Neural progenitor cell (in vitro differentiated cells): ENCODE measurements at regions not wholly inside any gene's neighbourhood (a gene's known extent, or its start where the extent isn't known, plus 50 kb on each side); places are given as distances from the start of the nearest gene placed in this dataset.

ENCODE experiments used
- DNase-seq: peaks from one replicate; pipeline ENCODE4 v3.0.0-alpha.2; 2016; ENCODE audit warnings: low spot score
- H2AFZ ChIP-seq: fragments of 200-600 bp; sonication (generic); replicated peaks from 2 replicates; pipeline ENCODE4 v1.6.1; 2016; ENCODE audit warnings: antibody characterized with exemption
- H3F3A ChIP-seq: fragments of 200-600 bp; sonication (generic); 2 replicates; pipeline ENCODE4 v1.6.1; 2016; ENCODE audit warnings: antibody characterized with exemption, low read depth
- H3K27ac ChIP-seq: fragments of 200-600 bp; sonication (generic); 2 replicates; pipeline ENCODE4 v1.5.1; 2016; ENCODE audit warnings: mild to moderate bottlenecking
- H3K27me3 ChIP-seq: fragments of 200-600 bp; sonication (generic); 2 replicates; pipeline ENCODE4 v1.6.1; 2016; ENCODE audit warnings: mild to moderate bottlenecking, moderate library complexity
- H3K36me3 ChIP-seq: fragments of 200-600 bp; sonication (generic); 2 replicates; pipeline ENCODE4 v1.5.1; 2016
- H3K4me1 ChIP-seq: fragments of 200-600 bp; sonication (generic); 2 replicates; pipeline ENCODE4 v1.6.1; 2016; ENCODE audit warnings: mixed run types
- H3K4me2 ChIP-seq: fragments of 200-600 bp; sonication (generic); 2 replicates; pipeline ENCODE4 v1.6.1; 2016
- H3K4me3 ChIP-seq: fragments of 200-600 bp; sonication (generic); 2 replicates; pipeline ENCODE4 v1.5.1; 2016
- H3K79me2 ChIP-seq: fragments of 200-600 bp; sonication (generic); 2 replicates; pipeline ENCODE4 v1.6.1; 2016; ENCODE audit warnings: low read depth
- H3K9ac ChIP-seq: fragments of 200-600 bp; sonication (generic); 2 replicates; pipeline ENCODE4 v1.6.1; 2016
- H3K9me3 ChIP-seq: fragments of 200-600 bp; sonication (generic); 2 replicates; pipeline ENCODE4 v1.5.1; 2016; ENCODE audit warnings: low read depth
- H4K20me1 ChIP-seq: fragments of 200-600 bp; sonication (generic); 2 replicates; pipeline ENCODE4 v1.6.1; 2016; ENCODE audit warnings: low read depth
- H3K27ac Mint-ChIP-seq: 3 replicates; pipeline ENCODE4 v1.8.0; 2021; ENCODE audit warnings: mixed read lengths
- H3K27me3 Mint-ChIP-seq: 2 replicates; pipeline ENCODE4 v1.8.0; 2022; ENCODE audit warnings: low read depth, mild to moderate bottlenecking, inconsistent platforms, moderate library complexity, mixed read lengths; ENCODE audit not compliant: insufficient read depth
- H3K36me3 Mint-ChIP-seq: 3 replicates; pipeline ENCODE4 v1.8.0; 2021; ENCODE audit warnings: mixed read lengths
- H3K4me1 Mint-ChIP-seq: 3 replicates; pipeline ENCODE4 v1.8.0; 2021; ENCODE audit warnings: mixed read lengths
- H3K4me3 Mint-ChIP-seq: 3 replicates; pipeline ENCODE4 v1.8.0; 2021; ENCODE audit warnings: mild to moderate bottlenecking, moderate library complexity, mixed read lengths
- H3K9me3 Mint-ChIP-seq: 3 replicates; pipeline ENCODE4 v1.8.0; 2020; ENCODE audit warnings: mixed read lengths
- CTCF ChIP-seq: fragments of 200-600 bp; sonication (generic); IDR thresholded peaks from 2 replicates; pipeline ENCODE4 v1.5.1; 2017; ENCODE audit warnings: antibody characterized with exemption, mild to moderate bottlenecking
- EZH2 ChIP-seq: fragments of 200-600 bp; sonication (generic); IDR thresholded peaks from 2 replicates; pipeline ENCODE4 v1.6.1; 2017; ENCODE audit warnings: antibody characterized with exemption, mild to moderate bottlenecking, moderate library complexity
- EZH2phosphoT487 ChIP-seq: fragments of 200-600 bp; sonication (generic); IDR thresholded peaks from 2 replicates; pipeline ENCODE4 v1.6.1; 2017; ENCODE audit warnings: antibody characterized with exemption

- no peak overlapping the region for H2AFZ ChIP-seq
- peaks cover 45% of the 10 kb centered on the region for H3K4me1 Mint-ChIP-seq
- no peak overlapping the region for H3K27ac Mint-ChIP-seq
- TF ChIP-seq EZH2 (no peak), CTCF (no peak), EZH2phosphoT487 (no peak)
- H3K4me1 ChIP-seq, result peaks cover 38% of the 10 kb centered on the region
- H3K27me3 Mint-ChIP-seq, result peaks cover 7% of the 10 kb centered on the region
- DNase-seq, result no peak
- no peak overlapping the region for H3K4me3 Mint-ChIP-seq
- H3K36me3 Mint-ChIP-seq, result peaks cover 2% of the 10 kb centered on the region
- no peaks in the 10 kb centered on the region for H3K9me3 ChIP-seq
- H3K4me2 ChIP-seq, result no peak overlapping the region
- H4K20me1 ChIP-seq, result no peaks in the 10 kb centered on the region
- no peak overlapping the region for H3K4me3 ChIP-seq
- H3K36me3 ChIP-seq, result no peaks in the 10 kb centered on the region
- H3K9me3 Mint-ChIP-seq, result peaks cover 5% of the 10 kb centered on the region
- no peak overlapping the region for H3K9ac ChIP-seq
- no peaks in the 10 kb centered on the region for H3K79me2 ChIP-seq
- H3F3A ChIP-seq, result peaks cover 26% of the 10 kb centered on the region
- H3K27ac ChIP-seq, result no peak overlapping the region
- no peaks in the 10 kb centered on the region for H3K27me3 ChIP-seq
Observed at GRCh38 chr5:34486849-34487158, 169.3 kb upstream of the RAI14 start.

DNA sequence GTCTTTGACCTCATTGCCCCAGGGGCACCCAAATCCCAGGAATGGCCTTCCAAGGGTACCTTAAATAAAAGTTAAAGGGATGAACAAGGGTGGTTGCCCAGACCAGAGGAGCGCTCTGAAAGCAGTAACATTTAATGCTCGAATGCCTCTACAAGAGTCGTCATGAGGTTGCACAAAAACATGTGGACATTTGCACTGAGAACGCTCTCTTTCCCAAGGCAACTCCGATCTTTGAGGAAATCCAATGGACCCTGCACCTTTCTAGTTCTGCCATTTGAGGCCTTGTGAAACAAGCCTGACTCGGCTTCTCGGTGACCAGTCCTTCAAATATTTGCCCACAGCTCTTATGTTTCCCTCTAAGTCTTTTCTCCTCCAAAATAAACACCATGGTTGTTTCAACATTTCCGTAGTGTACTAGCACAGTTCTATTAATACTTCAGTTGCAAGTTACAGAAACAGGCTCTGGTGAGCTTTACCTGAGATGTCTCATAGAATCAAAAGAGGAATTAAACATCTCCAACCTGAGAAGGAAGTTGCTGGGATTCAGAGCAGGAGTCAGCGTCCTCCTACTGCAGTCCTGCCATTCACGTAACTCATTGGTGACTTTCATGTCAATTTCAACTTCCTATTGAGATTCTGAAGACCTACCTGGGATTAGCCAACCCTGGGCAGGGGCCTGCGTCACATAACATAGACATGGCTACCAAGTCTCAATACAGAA, 168.8 kb upstream of the RAI14 start:
- Histone ChIP-seq H3K4me1 (peaks cover 38% of the 10 kb centered on the region), H3K27ac (no peak overlapping the region), H2AFZ (no peak overlapping the region), H3F3A (peaks cover 26% of the 10 kb centered on the region), H3K4me3 (no peak overlapping the region), H3K79me2 (no peaks in the 10 kb centered on the region), H3K9ac (no peak overlapping the region), H3K27me3 (no peaks in the 10 kb centered on the region), H3K36me3 (no peaks in the 10 kb centered on the region), H4K20me1 (no peaks in the 10 kb centered on the region), H3K9me3 (no peaks in the 10 kb centered on the region), H3K4me2 (no peak overlapping the region)
- peaks cover 3% of the 10 kb centered on the region for H3K27me3 Mint-ChIP-seq
- no peaks in the 10 kb centered on the region for H3K36me3 Mint-ChIP-seq
- H3K4me3 Mint-ChIP-seq, result no peak overlapping the region
- no peaks in the 10 kb centered on the region for H3K9me3 Mint-ChIP-seq
- H3K27ac Mint-ChIP-seq, result no peak overlapping the region
- peaks cover 45% of the 10 kb centered on the region for H3K4me1 Mint-ChIP-seq
- TF ChIP-seq EZH2 (no peak), EZH2phosphoT487 (no peak), CTCF (no peak)
- no peak for DNase-seq

GRCh38 chr5:34487956-34488355, 168.2 kb upstream of the RAI14 start:
- Histone ChIP-seq H3F3A (peaks cover 23% of the 10 kb centered on the region), H3K9me3 (no peaks in the 10 kb centered on the region), H3K4me3 (no peak overlapping the region), H3K4me2 (no peak overlapping the region), H3K27ac (no peak overlapping the region), H3K4me1 (peaks cover 37% of the 10 kb centered on the region), H3K27me3 (no peaks in the 10 kb centered on the region), H4K20me1 (no peaks in the 10 kb centered on the region), H2AFZ (no peak overlapping the region), H3K9ac (no peak overlapping the region), H3K79me2 (no peaks in the 10 kb centered on the region), H3K36me3 (no peaks in the 10 kb centered on the region)
- H3K27me3 Mint-ChIP-seq, result peaks cover 5% of the 10 kb centered on the region
- H3K9me3 Mint-ChIP-seq, result no peaks in the 10 kb centered on the region
- H3K27ac Mint-ChIP-seq, result no peak overlapping the region
- no peaks in the 10 kb centered on the region for H3K36me3 Mint-ChIP-seq
- no peak for DNase-seq
- TF ChIP-seq EZH2 (no peak), EZH2phosphoT487 (no peak), CTCF (no peak)
- H3K4me3 Mint-ChIP-seq, result no peak overlapping the region
- peaks cover 43% of the 10 kb centered on the region for H3K4me1 Mint-ChIP-seq
